H1 (cell line): ENCODE measurements at regions not wholly inside any gene's neighbourhood (a gene's known extent, or its start where the extent isn't known, plus 50 kb on each side); places are given as distances from the start of the nearest gene placed in this dataset.

Experiments used
- CTCF ChIA-PET: fragments of 300-600 bp; sonication (Branson Sonifier 250); formaldehyde crosslinking; loops from one replicate; lab custom pipeline; 2021; ENCODE audit not compliant: partially characterized antibody; lab: Charles Lee
- POLR2A ChIA-PET: fragments of 300-600 bp; sonication (Branson Sonifier 250); formaldehyde crosslinking; loops from one replicate; lab custom pipeline; 2021; ENCODE audit warnings: inconsistent platforms; ENCODE audit not compliant: partially characterized antibody; lab: Charles Lee
- DNase-seq, 2 experiments: peaks; one replicate each; pipeline versions ENCODE4 v3.0.0 to v3.0.0-alpha.2; 2010 to 2022; ENCODE audit warnings: low spot score in 2 of 2, low read depth in 1 of 2, mixed read lengths in 1 of 2
- FAIRE-seq: peaks from 2 replicates; lab custom pipeline; 2011; peaks lifted over from hg19 to GRCh38; lab: Jason Lieb, UNC
- H2AFZ ChIP-seq: 2 replicates; pipeline ENCODE4 v1.8.1; 2012; ENCODE audit warnings: low read length, inconsistent platforms
- H2AK5ac ChIP-seq: 2 replicates; pipeline ENCODE4 v1.6.1; 2013; ENCODE audit warnings: low read depth, low read length
- H2BK120ac ChIP-seq: replicated peaks from 2 replicates; pipeline ENCODE3; 2013; ENCODE audit warnings: low read depth, low read length, inconsistent platforms
- H2BK12ac ChIP-seq: 2 replicates; pipeline ENCODE4 v1.6.1; 2013; ENCODE audit warnings: low read depth, low read length
- H2BK15ac ChIP-seq: 2 replicates; pipeline ENCODE4 v1.6.1; 2013; ENCODE audit warnings: low read length
- H2BK20ac ChIP-seq: 2 replicates; pipeline ENCODE4 v1.6.1; 2013; ENCODE audit warnings: low read length
- H2BK5ac ChIP-seq: 2 replicates; pipeline ENCODE4 v1.6.1; 2013; ENCODE audit warnings: low read depth, low read length
- H3K14ac ChIP-seq: 2 replicates; pipeline ENCODE4 v1.6.1; 2013; ENCODE audit warnings: inconsistent platforms; ENCODE audit not compliant: insufficient read length
- H3K18ac ChIP-seq: 2 replicates; pipeline ENCODE4 v1.6.1; 2013; ENCODE audit warnings: low read length; ENCODE audit errors: extremely low read depth
- H3K23ac ChIP-seq: 2 replicates; pipeline ENCODE4 v1.6.1; 2013; ENCODE audit warnings: inconsistent platforms; ENCODE audit not compliant: insufficient read length
- H3K23me2 ChIP-seq: 2 replicates; pipeline ENCODE4 v1.6.1; 2013; ENCODE audit warnings: low read depth, low read length
- H3K27ac ChIP-seq: 2 replicates; pipeline ENCODE4 v1.6.1; 2011; ENCODE audit warnings: low read depth, low read length, inconsistent platforms
- H3K27me3 ChIP-seq, 4 experiments: replicated peaks in 1 of 4; 1 replicate in 1 of 4; 2 replicates in 3 of 4; pipeline versions ENCODE4 v1.6.1 to v1.8.1; 2011 to 2013; ENCODE audit warnings: low read length in 3 of 4, mild to moderate bottlenecking in 3 of 4, inconsistent platforms in 2 of 4, mixed read lengths in 2 of 4, moderate library complexity in 1 of 4; ENCODE audit not compliant: control insufficient read depth in 3 of 4, insufficient read depth in 3 of 4; ENCODE audit errors: extremely low read depth in 1 of 4
- H3K36me3 ChIP-seq, 4 experiments: 2 replicates each; pipeline versions ENCODE4 v1.6.1 to v1.8.1; 2011 to 2013; ENCODE audit warnings: mild to moderate bottlenecking in 4 of 4, low read length in 3 of 4, moderate library complexity in 2 of 4, control low read depth in 1 of 4, inconsistent platforms in 1 of 4; ENCODE audit not compliant: insufficient read depth in 4 of 4, control insufficient read depth in 2 of 4
- H3K4ac ChIP-seq: replicated peaks from 2 replicates; pipeline ENCODE3; 2013; ENCODE audit warnings: low read length, low read depth, mixed read lengths, inconsistent platforms; ENCODE audit not compliant: insufficient read length
- H3K4me1 ChIP-seq, 4 experiments: replicated peaks in 1 of 4; 1 replicate in 1 of 4; 2 replicates in 3 of 4; pipeline versions ENCODE4 v1.6.1 to v1.8.1; 2011 to 2013; ENCODE audit warnings: low read length in 3 of 4, inconsistent platforms in 2 of 4, mixed read lengths in 1 of 4; ENCODE audit not compliant: insufficient read depth in 4 of 4, control insufficient read depth in 3 of 4
- H3K4me2 ChIP-seq, 2 experiments: 2 replicates each; pipeline versions ENCODE4 v1.6.1 to v1.8.1; 2011 to 2013; ENCODE audit warnings: low read depth in 2 of 2, low read length in 2 of 2, control low read depth in 1 of 2, inconsistent platforms in 1 of 2, mild to moderate bottlenecking in 1 of 2; ENCODE audit not compliant: insufficient read depth in 1 of 2
- H3K4me3 ChIP-seq, 4 experiments: fragments of 200-600, 300-600 bp in 1 of 4; sonication (generic), shearing (Covaris generic), sonication (Bioruptor Twin) in 1 of 4; 2 replicates each; pipeline versions ENCODE4 v1.5.1 to v1.8.1; 2011 to 2016; ENCODE audit warnings: low read length in 4 of 4, low read depth in 3 of 4, control low read depth in 2 of 4, inconsistent platforms in 2 of 4, mild to moderate bottlenecking in 2 of 4, mixed read lengths in 1 of 4, moderate library complexity in 1 of 4; ENCODE audit not compliant: insufficient read depth in 2 of 4; ENCODE audit errors: extremely low read depth in 1 of 4
- H3K56ac ChIP-seq: replicated peaks from 2 replicates; pipeline ENCODE3; 2013; ENCODE audit warnings: low read depth, mild to moderate bottlenecking, mixed read lengths, low read length, inconsistent platforms; ENCODE audit not compliant: insufficient read length
- H3K79me1 ChIP-seq: 2 replicates; pipeline ENCODE4 v1.6.1; 2013; ENCODE audit warnings: low read depth, low read length, control low read depth
- H3K79me2 ChIP-seq, 2 experiments: 2 replicates each; pipeline versions ENCODE4 v1.6.1 to v1.8.1; 2012 to 2013; ENCODE audit warnings: low read length in 2 of 2, mild to moderate bottlenecking in 2 of 2, inconsistent platforms in 1 of 2; ENCODE audit not compliant: insufficient read depth in 2 of 2, control insufficient read depth in 1 of 2
- H3K9ac ChIP-seq, 4 experiments: replicated peaks in 1 of 4; 1 replicate in 1 of 4; 2 replicates in 3 of 4; pipeline versions ENCODE4 v1.6.1 to v1.8.1; 2011 to 2013; ENCODE audit warnings: low read depth in 3 of 4, low read length in 3 of 4, control low read depth in 2 of 4, mild to moderate bottlenecking in 2 of 4, moderate library complexity in 2 of 4, inconsistent platforms in 1 of 4; ENCODE audit errors: extremely low read depth in 1 of 4
- H3K9me3 ChIP-seq, 2 experiments: 2 replicates each; pipeline versions ENCODE4 v1.6.1 to v1.8.1; 2012 to 2013; ENCODE audit warnings: mild to moderate bottlenecking in 2 of 2, moderate library complexity in 2 of 2, control low read depth in 1 of 2, inconsistent platforms in 1 of 2, low read depth in 1 of 2, low read length in 1 of 2, mixed read lengths in 1 of 2; ENCODE audit not compliant: insufficient read depth in 2 of 2
- H4K20me1 ChIP-seq, 2 experiments: replicated peaks in 1 of 2; 2 replicates each; pipeline versions ENCODE3 to v1.8.1; 2011 to 2013; ENCODE audit warnings: inconsistent platforms in 2 of 2, low read length in 2 of 2, mild to moderate bottlenecking in 1 of 2; ENCODE audit not compliant: insufficient read depth in 2 of 2, control insufficient read depth in 1 of 2
- H4K5ac ChIP-seq: 2 replicates; pipeline ENCODE4 v1.6.1; 2013; ENCODE audit warnings: low read length, low read depth, mixed read lengths, inconsistent platforms; ENCODE audit not compliant: insufficient read length
- H4K8ac ChIP-seq: 2 replicates; pipeline ENCODE4 v1.8.0; 2013; ENCODE audit warnings: mild to moderate bottlenecking, moderate library complexity, low read length, inconsistent platforms; ENCODE audit not compliant: insufficient read depth; ENCODE audit errors: extremely low read depth
- H4K91ac ChIP-seq: replicated peaks from 2 replicates; pipeline ENCODE3; 2013; ENCODE audit warnings: low read length, mixed read lengths, inconsistent platforms; ENCODE audit not compliant: insufficient read length
- ASH2L ChIP-seq: fragments of 200-600, 300-600 bp; sonication (generic); IDR thresholded peaks from one replicate; pipeline ENCODE4 v1.7.1; 2017; ENCODE audit warnings: low read length
- CHD1 ChIP-seq: IDR thresholded peaks from 2 replicates; pipeline ENCODE4 v1.6.1; 2012; ENCODE audit warnings: low read depth, low read length, improper control_type of control experiment
- CHD2 ChIP-seq: IDR thresholded peaks from 2 replicates; pipeline ENCODE4 v1.6.1; 2012; ENCODE audit warnings: low read length, improper control_type of control experiment
- JUND ChIP-seq: IDR thresholded peaks from 2 replicates; pipeline ENCODE4 v1.6.1; 2011; ENCODE audit warnings: mild to moderate bottlenecking, improper control_type of control experiment, low read length
- KDM4A ChIP-seq: IDR thresholded peaks from one replicate; pipeline ENCODE4 v1.7.1; 2012; ENCODE audit warnings: low read depth, mild to moderate bottlenecking, moderate library complexity, low read length, inconsistent platforms; ENCODE audit not compliant: severe bottlenecking
- MAX ChIP-seq: IDR thresholded peaks from 2 replicates; pipeline ENCODE4 v1.6.1; 2012; ENCODE audit warnings: inconsistent platforms
- NRF1 ChIP-seq: IDR thresholded peaks from 2 replicates; pipeline ENCODE4 v1.6.1; 2011; ENCODE audit warnings: mild to moderate bottlenecking, low read depth, low read length, improper control_type of control experiment
- SP4 ChIP-seq: IDR thresholded peaks from 2 replicates; pipeline ENCODE4 v1.6.1; 2012; ENCODE audit warnings: low read length, inconsistent platforms
- WGBS, 2 experiments: shearing (Covaris generic) in 1 of 2; methylation state at CpG; one replicate each; pipeline versions ENCODE4 v1.1.6 to v1.1.7; 2013 to 2015; ENCODE audit warnings: low lambda C conversion rate in 2 of 2, mixed read lengths in 2 of 2, inconsistent platforms in 1 of 2, low coverage in 1 of 2, missing lambda C conversion rate in 1 of 2; ENCODE audit not compliant: insufficient replicate concordance in 2 of 2, insufficient coverage in 1 of 2, insufficient read length in 1 of 2; ENCODE audit errors: extremely low coverage in 1 of 2, missing lambda C conversion rate in 1 of 2; 5-methylcytosine and 5-hydroxymethylcytosine counted together
- TF ChIP-seq, protein P1 (sequence below): IDR thresholded peaks from 2 replicates; pipeline ENCODE4 v1.6.1; 2011; ENCODE audit warnings: low read length, improper control_type of control experiment
- TF ChIP-seq, protein P2 (sequence below): IDR thresholded peaks from 2 replicates; pipeline ENCODE4 v1.6.1; 2012; ENCODE audit warnings: inconsistent platforms

GRCh38 chr13:72293206-72293605 lies 426.2 kb upstream of the DACH1 start:
- no peak for DNase-seq
- no peak overlapping the region for H3K56ac ChIP-seq
- no peak overlapping the region for H2AK5ac ChIP-seq
- H3K79me1 ChIP-seq = no peaks in the 10 kb centered on the region
- peaks cover 0 to 7% (median 3%) of the 10 kb centered on the region in 4 experiments; a peak in 3 of 7 replicates for H3K4me1 ChIP-seq
- no peaks in the 10 kb centered on the region for H3K9me3 ChIP-seq
- H4K5ac ChIP-seq = no peak overlapping the region
- H4K91ac ChIP-seq = no peak overlapping the region
- no peak overlapping the region for H3K14ac ChIP-seq
- no peak overlapping the region for H2BK12ac ChIP-seq
- H3K23ac ChIP-seq = no peak overlapping the region
- H4K20me1 ChIP-seq = no peaks in the 10 kb centered on the region
- H3K27ac ChIP-seq = no peak overlapping the region
- no peak overlapping the region for H2BK120ac ChIP-seq
- H2BK5ac ChIP-seq = no peak overlapping the region
- no peak overlapping the region for H3K9ac ChIP-seq
- no peak overlapping the region for H3K4me3 ChIP-seq
- POLR2A ChIA-PET = no interaction called here
- H3K4me2 ChIP-seq = no peak overlapping the region
- H2AFZ ChIP-seq = no peak overlapping the region
- WGBS, 2 experiments = 94% methylated on average over 1 of the region's 1 CpG; no CpG with 5 or more reads in 1 of the 2 experiments
- no peaks in the 10 kb centered on the region for H3K27me3 ChIP-seq
- no peaks in the 10 kb centered on the region; a peak in 1 of 8 replicates for H3K36me3 ChIP-seq
- no peak overlapping the region for H3K18ac ChIP-seq
- no peaks in the 10 kb centered on the region for H3K79me2 ChIP-seq
- no peak for TF ChIP-seq NRF1
- TF ChIP-seq ASH2L = no peak
- TF ChIP-seq, protein P1, sequence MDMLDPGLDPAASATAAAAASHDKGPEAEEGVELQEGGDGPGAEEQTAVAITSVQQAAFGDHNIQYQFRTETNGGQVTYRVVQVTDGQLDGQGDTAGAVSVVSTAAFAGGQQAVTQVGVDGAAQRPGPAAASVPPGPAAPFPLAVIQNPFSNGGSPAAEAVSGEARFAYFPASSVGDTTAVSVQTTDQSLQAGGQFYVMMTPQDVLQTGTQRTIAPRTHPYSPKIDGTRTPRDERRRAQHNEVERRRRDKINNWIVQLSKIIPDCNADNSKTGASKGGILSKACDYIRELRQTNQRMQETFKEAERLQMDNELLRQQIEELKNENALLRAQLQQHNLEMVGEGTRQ = no peak
- TF ChIP-seq MAX = no peak
- TF ChIP-seq JUND = no peak
- TF ChIP-seq SP4 = no peak
- no peak for TF ChIP-seq CHD1
- TF ChIP-seq, protein P2, sequence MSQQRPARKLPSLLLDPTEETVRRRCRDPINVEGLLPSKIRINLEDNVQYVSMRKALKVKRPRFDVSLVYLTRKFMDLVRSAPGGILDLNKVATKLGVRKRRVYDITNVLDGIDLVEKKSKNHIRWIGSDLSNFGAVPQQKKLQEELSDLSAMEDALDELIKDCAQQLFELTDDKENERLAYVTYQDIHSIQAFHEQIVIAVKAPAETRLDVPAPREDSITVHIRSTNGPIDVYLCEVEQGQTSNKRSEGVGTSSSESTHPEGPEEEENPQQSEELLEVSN = no peak
- TF ChIP-seq KDM4A = no peak
- TF ChIP-seq CHD2 = no peak
- TF ChIP-seq, all 59 proteins: peak for 0
- no peak overlapping the region for H2BK20ac ChIP-seq
- FAIRE-seq = no peak
- no peak overlapping the region for H2BK15ac ChIP-seq
- CTCF ChIA-PET = interaction anchor here (0.7 kb wide), 2 partner anchors 10 to 243 kb away, joined by 3 read pairs; no protein-coding TSS in a partner anchor
- H3K4ac ChIP-seq = no peak overlapping the region
- H4K8ac ChIP-seq = no peak overlapping the region
- H3K23me2 ChIP-seq = no peaks in the 10 kb centered on the region
